ENCODE measurements at regions not wholly inside any gene's neighbourhood (a gene's known extent, or its start where the extent isn't known, plus 50 kb on each side); places are given as distances from the start of the nearest gene placed in this dataset.

DNA sequence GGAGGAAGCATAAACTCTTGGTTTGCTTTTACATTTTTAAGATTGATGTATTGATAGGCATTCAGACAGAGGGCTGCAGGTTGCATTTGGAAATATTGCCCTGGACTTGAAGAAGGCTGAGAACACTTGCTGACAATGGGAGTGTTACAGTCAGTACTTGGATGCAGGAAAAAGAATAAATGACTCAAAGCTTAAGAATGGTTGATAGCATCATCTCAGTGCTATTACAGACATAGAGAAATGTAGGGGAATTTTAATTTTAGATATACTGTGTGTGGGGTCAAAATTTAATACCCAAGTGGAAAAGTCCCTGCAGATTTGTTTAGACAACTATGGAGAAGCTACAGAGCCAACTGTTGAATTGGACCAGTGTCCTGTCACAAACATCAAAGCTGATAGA is 101.1 kb downstream of the ISL1 start:
- intact Hi-C loops (cut with DNase I) = no loop called here
- DNase-seq (ENCODE audit: low spot score) = no peak
- Histone ChIP-seq H3K4me1 (replicated peaks) (no peaks in the 10 kb centered on the region), H3K9me3 (no peaks in the 10 kb centered on the region), H3K4me3 (no peak overlapping the region), H3K27me3 (replicated peaks; ENCODE audit: insufficient read depth) (no peaks in the 10 kb centered on the region), H3K27ac (no peak overlapping the region), H3K36me3 (no peaks in the 10 kb centered on the region)
- TF ChIP-seq, protein P1, sequence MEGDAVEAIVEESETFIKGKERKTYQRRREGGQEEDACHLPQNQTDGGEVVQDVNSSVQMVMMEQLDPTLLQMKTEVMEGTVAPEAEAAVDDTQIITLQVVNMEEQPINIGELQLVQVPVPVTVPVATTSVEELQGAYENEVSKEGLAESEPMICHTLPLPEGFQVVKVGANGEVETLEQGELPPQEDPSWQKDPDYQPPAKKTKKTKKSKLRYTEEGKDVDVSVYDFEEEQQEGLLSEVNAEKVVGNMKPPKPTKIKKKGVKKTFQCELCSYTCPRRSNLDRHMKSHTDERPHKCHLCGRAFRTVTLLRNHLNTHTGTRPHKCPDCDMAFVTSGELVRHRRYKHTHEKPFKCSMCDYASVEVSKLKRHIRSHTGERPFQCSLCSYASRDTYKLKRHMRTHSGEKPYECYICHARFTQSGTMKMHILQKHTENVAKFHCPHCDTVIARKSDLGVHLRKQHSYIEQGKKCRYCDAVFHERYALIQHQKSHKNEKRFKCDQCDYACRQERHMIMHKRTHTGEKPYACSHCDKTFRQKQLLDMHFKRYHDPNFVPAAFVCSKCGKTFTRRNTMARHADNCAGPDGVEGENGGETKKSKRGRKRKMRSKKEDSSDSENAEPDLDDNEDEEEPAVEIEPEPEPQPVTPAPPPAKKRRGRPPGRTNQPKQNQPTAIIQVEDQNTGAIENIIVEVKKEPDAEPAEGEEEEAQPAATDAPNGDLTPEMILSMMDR (IDR thresholded peaks at IDR 0.05) = no peak
- TF ChIP-seq POLR2A (IDR thresholded peaks at IDR 0.05) = peak; percentile 14

DNA sequence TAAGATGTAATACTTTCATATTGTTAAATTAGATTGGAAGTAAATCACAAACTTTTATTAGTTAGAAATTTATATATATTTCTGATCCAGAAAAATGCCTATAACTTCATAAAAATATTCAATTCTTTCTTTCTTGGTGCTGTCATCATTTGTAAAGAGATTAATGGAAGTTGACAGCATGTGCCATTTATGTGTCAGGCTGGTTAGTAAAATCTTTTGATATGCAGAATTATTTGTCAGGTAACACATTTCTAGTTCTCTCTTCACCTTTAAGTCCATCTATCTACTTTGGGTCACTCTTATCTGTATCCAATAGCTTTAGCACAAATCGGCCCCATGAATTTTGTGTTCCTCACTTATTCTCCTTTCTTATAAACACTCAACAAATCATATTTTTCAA is 102.9 kb downstream of the ISL1 start:
- intact Hi-C loops (cut with DNase I) = no loop called here
- no peak for TF ChIP-seq POLR2AphosphoS5 (IDR thresholded peaks at IDR 0.05)
- TF ChIP-seq, protein P1 (IDR thresholded peaks at IDR 0.05) = no peak
- no peak for TF ChIP-seq POLR2A (IDR thresholded peaks at IDR 0.05)
- no peak overlapping the region for H3K4me3 ChIP-seq
- H3K36me3 ChIP-seq = no peaks in the 10 kb centered on the region
- no peaks in the 10 kb centered on the region for H3K4me1 ChIP-seq (replicated peaks)
- H3K27me3 ChIP-seq (replicated peaks; ENCODE audit: insufficient read depth) = no peaks in the 10 kb centered on the region
- WGBS = 78% methylated on average over 1 of the region's 1 CpG
- no peak overlapping the region for H3K27ac ChIP-seq
- no peak for DNase-seq (ENCODE audit: low spot score)
- no peaks in the 10 kb centered on the region for H3K9me3 ChIP-seq

DNA sequence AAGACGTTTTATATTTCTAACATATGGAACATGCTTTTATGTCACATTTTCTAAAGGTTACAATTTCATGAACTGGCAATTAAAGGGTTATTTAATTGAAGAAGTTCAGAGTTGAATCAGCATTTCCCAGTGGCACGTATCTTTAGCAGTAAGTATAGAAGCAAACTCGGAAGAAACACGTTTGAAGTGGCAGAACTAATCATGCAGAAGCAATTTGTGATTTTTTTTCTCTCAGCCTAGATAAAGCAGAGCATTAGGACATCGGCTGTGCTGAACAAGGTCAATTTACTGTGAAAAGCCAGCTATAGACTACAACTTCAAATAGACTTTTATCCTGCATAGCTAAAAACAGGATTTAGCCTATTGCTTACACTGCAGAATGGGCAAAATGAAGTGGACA is 104.7 kb downstream of the ISL1 start:
- no peaks in the 10 kb centered on the region for H3K4me1 ChIP-seq (replicated peaks)
- H3K27me3 ChIP-seq (replicated peaks; ENCODE audit: insufficient read depth) = no peaks in the 10 kb centered on the region
- no peaks in the 10 kb centered on the region for H3K36me3 ChIP-seq
- TF ChIP-seq POLR2AphosphoS5 (IDR thresholded peaks at IDR 0.05) (no peak), POLR2A (IDR thresholded peaks at IDR 0.05) (no peak)
- TF ChIP-seq, protein P1 (IDR thresholded peaks at IDR 0.05) = no peak
- DNase-seq (ENCODE audit: low spot score) = no peak
- no peak overlapping the region for H3K4me3 ChIP-seq
- no peaks in the 10 kb centered on the region for H3K9me3 ChIP-seq
- intact Hi-C loops (cut with DNase I) = no loop called here
- no peak overlapping the region for H3K27ac ChIP-seq
- 25% methylated on average over 5 of the region's 5 CpGs for WGBS

DNA sequence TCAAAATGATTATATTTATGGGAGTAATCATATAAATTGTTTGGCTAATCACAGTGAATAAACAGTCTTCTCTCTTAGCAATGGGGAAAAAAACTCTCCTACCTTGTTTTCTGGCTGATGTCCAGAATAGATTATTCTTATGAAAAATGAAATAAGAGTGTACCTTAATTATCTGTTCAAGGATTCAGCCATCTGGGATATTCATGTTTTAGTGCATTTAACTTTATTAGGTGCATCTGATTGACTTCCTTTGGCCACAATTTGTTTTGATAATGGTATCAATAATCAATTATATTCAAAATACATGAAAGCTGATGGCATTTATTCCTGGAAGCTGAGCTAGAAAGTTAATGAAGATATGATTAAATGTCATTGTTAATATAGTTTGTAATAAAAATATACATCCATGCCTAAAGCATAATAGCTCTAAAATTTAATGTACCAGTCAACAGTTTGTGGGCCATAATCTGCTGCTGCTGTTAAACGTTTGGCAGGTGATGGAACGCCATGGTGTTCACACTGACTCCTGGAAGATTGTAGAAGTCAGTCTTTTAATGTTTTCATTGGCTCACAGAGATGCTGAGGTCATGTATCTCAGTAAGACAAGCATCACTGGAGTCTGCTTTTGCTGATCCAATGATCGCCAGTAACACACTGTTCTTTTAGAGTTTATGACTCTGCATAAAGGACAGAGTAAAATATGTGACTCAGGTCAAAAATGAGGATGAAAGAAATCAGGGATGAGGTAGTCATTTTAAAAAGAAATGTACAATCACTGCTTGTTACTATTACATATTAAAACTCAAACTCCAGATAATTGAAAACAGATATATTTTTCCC is 105.8 kb downstream of the ISL1 start:
- Histone ChIP-seq H3K27me3 (replicated peaks; ENCODE audit: insufficient read depth) (no peaks in the 10 kb centered on the region), H3K4me1 (replicated peaks) (no peaks in the 10 kb centered on the region), H3K27ac (no peak overlapping the region), H3K9me3 (no peaks in the 10 kb centered on the region), H3K4me3 (no peak overlapping the region), H3K36me3 (no peaks in the 10 kb centered on the region)
- intact Hi-C loops (cut with DNase I) = no loop called here
- no peak for DNase-seq (ENCODE audit: low spot score)
- 41% methylated on average over 3 of the region's 3 CpGs for WGBS
- TF ChIP-seq, protein P1 (IDR thresholded peaks at IDR 0.05) = no peak
- peak; percentile 66 for TF ChIP-seq POLR2AphosphoS5 (IDR thresholded peaks at IDR 0.05)

DNA sequence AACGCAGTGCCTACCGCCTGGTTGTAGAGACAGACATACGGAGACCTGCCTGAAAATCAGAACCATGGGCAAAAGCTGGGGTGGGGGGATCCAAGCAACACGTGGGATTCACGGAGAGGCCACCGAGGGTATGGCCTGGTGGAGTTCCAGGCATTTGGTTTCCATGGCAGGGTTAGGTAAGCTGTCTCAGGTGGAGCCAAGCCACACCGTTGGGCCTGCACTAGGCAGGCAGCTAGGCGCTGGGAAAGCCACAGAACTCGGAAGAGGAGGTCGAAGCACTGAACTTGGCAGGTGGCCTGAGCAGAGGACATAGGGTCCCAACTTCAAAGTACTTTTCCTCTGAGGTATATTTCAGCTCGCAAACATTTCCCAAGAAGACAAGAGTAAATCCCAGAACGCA is 111.6 kb downstream of the ISL1 start:
- no peak for DNase-seq (ENCODE audit: low spot score)
- no peaks in the 10 kb centered on the region for H3K4me1 ChIP-seq (replicated peaks)
- 97% methylated on average over 12 of the region's 12 CpGs for WGBS
- intact Hi-C loops (cut with DNase I) = no loop called here
- H3K4me3 ChIP-seq = no peak overlapping the region
- TF ChIP-seq, protein P1 (IDR thresholded peaks at IDR 0.05) = no peak
- TF ChIP-seq POLR2AphosphoS5 (IDR thresholded peaks at IDR 0.05) (no peak), POLR2A (IDR thresholded peaks at IDR 0.05) (no peak)
- H3K27me3 ChIP-seq (replicated peaks; ENCODE audit: insufficient read depth) = no peaks in the 10 kb centered on the region
- H3K27ac ChIP-seq = no peak overlapping the region
- no peaks in the 10 kb centered on the region for H3K9me3 ChIP-seq
- no peaks in the 10 kb centered on the region for H3K36me3 ChIP-seq

Measured in prostate gland (tissue), 2 donors.